Gastroesophageal sphincter (tissue), 4 donors: ENCODE measurements at regions not wholly inside any gene's neighbourhood (a gene's known extent, or its start where the extent isn't known, plus 50 kb on each side); places are given as distances from the start of the nearest gene placed in this dataset.

ENCODE experiments used
- ATAC-seq: fragments of 150-250 bp; one replicate; pipeline ENCODE4 v1.9.1; 2016; ENCODE audit warnings: mild to moderate bottlenecking, moderate library complexity
- H3K27ac ChIP-seq, 4 donors: fragments of 200-600 bp; sonication (generic) in 3 of 4; 1 replicate in 3 of 4; 2 replicates in 1 of 4; pipeline ENCODE4 v1.5.1; 2016 to 2019
- H3K27me3 ChIP-seq: fragments of 200-600 bp; sonication (generic); one replicate; pipeline ENCODE4 v1.5.1; 2019
- H3K36me3 ChIP-seq, 2 donors: fragments of 200-600 bp; sonication (generic); one replicate each; pipeline ENCODE4 v1.5.1; 2019; ENCODE audit warnings: control low read depth in 1 of 2
- H3K4me1 ChIP-seq, 3 donors: fragments of 200-600 bp; sonication (generic); 1 replicate in 2 of 3; 2 replicates in 1 of 3; pipeline ENCODE4 v1.5.1; 2016 to 2019; ENCODE audit warnings: control low read depth in 2 of 3
- H3K4me3 ChIP-seq, 2 donors: fragments of 200-600 bp; sonication (generic); one replicate each; pipeline ENCODE4 v1.5.1; 2019; ENCODE audit warnings: mild to moderate bottlenecking in 1 of 2, moderate library complexity in 1 of 2
- H3K9me3 ChIP-seq, 3 donors: fragments of 200-600 bp; sonication (generic); one replicate each; pipeline ENCODE4 v1.5.1; 2017 to 2019; ENCODE audit warnings: control low read depth in 2 of 3
- CTCF ChIP-seq, 4 experiments: fragments of 200-600 bp in 2 of 4; fragments of 450-650 bp in 2 of 4; sonication (generic) in 1 of 4; IDR thresholded peaks; one replicate each; pipeline ENCODE4 v1.5.1; 2017 to 2019; ENCODE audit warnings: antibody characterized with exemption in 4 of 4, mild to moderate bottlenecking in 2 of 4, moderate library complexity in 2 of 4
- EP300 ChIP-seq: sonication (generic); formaldehyde crosslinking; IDR thresholded peaks from one replicate; pipeline ENCODE4 v1.6.1; 2017; ENCODE audit warnings: antibody characterized with exemption, mild to moderate bottlenecking
- POLR2A ChIP-seq, 2 donors: fragments of 450-650 bp; IDR thresholded peaks; one replicate each; pipeline ENCODE4 v1.6.1; 2017; ENCODE audit warnings: antibody characterized with exemption in 2 of 2, mild to moderate bottlenecking in 2 of 2, moderate library complexity in 1 of 2
- POLR2AphosphoS5 ChIP-seq: sonication (generic); formaldehyde crosslinking; IDR thresholded peaks from one replicate; pipeline ENCODE4 v1.6.1; 2017; ENCODE audit warnings: antibody characterized with exemption
- WGBS, 2 donors: methylation state at CpG; one replicate each; pipeline ENCODE4 v1.1.5; 2018; ENCODE audit warnings: low coverage in 1 of 2; 5-methylcytosine and 5-hydroxymethylcytosine counted together
- small RNA-seq, 4 donors: library from RNA; depleted of rRNA; stranded (forward); fragments of <200 nt; gene quantifications; one replicate each; pipeline ENCODE3, GENCODE V24; 2016

- Histone ChIP-seq H3K4me3 (no peak overlapping the region), H3K27me3 (no peaks in the 10 kb centered on the region), H3K4me1 (peaks cover 0 to 22% (median 0%) of the 10 kb centered on the region in 3 donors), H3K27ac (peak overlapping the region; percentile 72 to 89 (median 78)), H3K36me3 (no peaks in the 10 kb centered on the region), H3K9me3 (no peaks in the 10 kb centered on the region)
- 25 to 33% methylated on average over 1 to 2 of the region's 2 CpGs for WGBS, 2 donors
- ATAC-seq = peak; percentile 71
- TF ChIP-seq POLR2AphosphoS5 = no peak
- TF ChIP-seq EP300 = no peak
- TF ChIP-seq CTCF (IDR thresholded peaks at IDR 0.05) = no peak
- TF ChIP-seq POLR2A (IDR thresholded peaks at IDR 0.05) = no peak
Measured at GRCh38 chrX:43590150-43590549, 65.9 kb upstream of the MAOA start.

GRCh38 chrX:43592597-43592996 is 63.5 kb upstream of the MAOA start:
- WGBS, 2 donors = 17 to 42% methylated on average over 1 to 3 of the region's 3 CpGs

GRCh38 chrX:43595931-43596330 is 60.2 kb upstream of the MAOA start:
- no peak for ATAC-seq
- no peak overlapping the region for H3K4me3 ChIP-seq
- H3K4me1 ChIP-seq = peaks cover 0 to 13% (median 0%) of the 10 kb centered on the region in 3 donors
- TF ChIP-seq EP300 (no peak), CTCF (IDR thresholded peaks at IDR 0.05) (no peak), POLR2A (IDR thresholded peaks at IDR 0.05) (no peak), POLR2AphosphoS5 (no peak)
- H3K27me3 ChIP-seq = no peaks in the 10 kb centered on the region
- H3K9me3 ChIP-seq = no peaks in the 10 kb centered on the region
- no peak overlapping the region for H3K27ac ChIP-seq
- H3K36me3 ChIP-seq = no peaks in the 10 kb centered on the region

More at GRCh38 chrX:43592597-43592996, 63.5 kb upstream of the MAOA start:
- Histone ChIP-seq H3K4me3 (no peak overlapping the region), H3K9me3 (no peaks in the 10 kb centered on the region), H3K4me1 (peaks cover 0 to 22% (median 0%) of the 10 kb centered on the region in 3 donors), H3K27ac (peak overlapping the region in 3 of 4 donors; percentile 20 to 53 (median 34)), H3K36me3 (no peaks in the 10 kb centered on the region), H3K27me3 (no peaks in the 10 kb centered on the region)
- TF ChIP-seq EP300 (no peak), POLR2AphosphoS5 (no peak), POLR2A (IDR thresholded peaks at IDR 0.05) (no peak), CTCF (IDR thresholded peaks at IDR 0.05) (no peak)
- no peak for ATAC-seq

GRCh38 chrX:43604753-43605152 is 51.3 kb upstream of the MAOA start:
- TF ChIP-seq POLR2AphosphoS5 = no peak
- TF ChIP-seq CTCF (IDR thresholded peaks at IDR 0.05) = no peak
- Histone ChIP-seq H3K4me3 (no peak overlapping the region), H3K9me3 (no peaks in the 10 kb centered on the region), H3K36me3 (no peaks in the 10 kb centered on the region), H3K4me1 (no peaks in the 10 kb centered on the region), H3K27ac (no peak overlapping the region), H3K27me3 (no peaks in the 10 kb centered on the region)
- no peak for ATAC-seq

DNA sequence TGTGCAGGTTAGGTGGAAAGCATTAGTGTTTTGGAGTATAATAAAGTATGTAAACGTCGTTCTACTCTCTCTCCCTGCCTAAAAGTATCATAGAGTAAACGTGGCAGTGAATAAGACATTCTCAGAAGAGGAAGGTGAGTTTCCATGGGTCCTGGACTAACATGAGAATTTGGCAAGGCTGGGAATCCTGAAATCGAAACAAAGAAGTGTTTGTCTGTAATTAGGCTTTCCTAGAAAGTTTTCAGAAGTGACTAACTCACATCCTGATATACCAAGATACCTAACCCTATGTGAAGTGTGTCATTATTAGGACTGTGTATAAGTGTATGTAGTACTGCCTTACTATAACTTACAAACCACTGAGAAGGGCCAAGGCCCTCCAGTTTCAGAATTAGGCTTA is 50.7 kb upstream of the MAOA start:
- Histone ChIP-seq H3K4me3 (no peak overlapping the region), H3K27me3 (no peaks in the 10 kb centered on the region), H3K27ac (no peak overlapping the region), H3K4me1 (no peaks in the 10 kb centered on the region), H3K9me3 (no peaks in the 10 kb centered on the region), H3K36me3 (no peaks in the 10 kb centered on the region)
- TF ChIP-seq EP300 (no peak), CTCF (IDR thresholded peaks at IDR 0.05) (no peak), POLR2A (IDR thresholded peaks at IDR 0.05) (no peak), POLR2AphosphoS5 (no peak)
- 60 to 87% methylated on average over 4 of the region's 4 CpGs for WGBS, 2 donors
- no peak for ATAC-seq

Small RNA genes lying in the stretch of these regions (small RNA-seq; reads per million reads assigned to genes)
- gene AL451086.1 = 0 reads per million in 4 donors
